CD4-positive, alpha-beta T cell (primary cell): ENCODE measurements at regions not wholly inside any gene's neighbourhood (a gene's known extent, or its start where the extent isn't known, plus 50 kb on each side); places are given as distances from the start of the nearest gene placed in this dataset.

Experiments
- ATAC-seq: fragments of 200-7000 bp; cut with Tn5 transposase; one replicate; pipeline ENCODE4 v1.10.0; 2022; ENCODE audit warnings: mild to moderate bottlenecking; ENCODE audit not compliant: poor library complexity
- CTCF ChIA-PET: fragments of 350-600 bp; sonication (Branson Sonifier 250); formaldehyde crosslinking; loops from one replicate; lab custom pipeline; 2021; ENCODE audit warnings: antibody characterized with exemption, inconsistent platforms; lab: Charles Lee
- POLR2A ChIA-PET: fragments of 350-600 bp; sonication (Branson Sonifier 250); formaldehyde crosslinking; loops from one replicate; lab custom pipeline; 2021; ENCODE audit warnings: antibody characterized with exemption, inconsistent platforms; lab: Charles Lee
- DNase-seq, 14 experiments: peaks; one replicate each; pipeline ENCODE4 v3.0.0-alpha.2; 2013 to 2020; ENCODE audit warnings: mixed read lengths in 2 of 14
- H3K27ac ChIP-seq, 2 donors: one replicate each; pipeline versions ENCODE4 v1.5.1 to v1.7.0; 2013; ENCODE audit warnings: low read length in 2 of 2, low read depth in 1 of 2, mild to moderate bottlenecking in 1 of 2
- H3K27me3 ChIP-seq, 2 experiments: 1 replicate in 1 of 2; 2 replicates in 1 of 2; pipeline versions ENCODE4 v1.6.1 to v1.7.0; 2013; ENCODE audit warnings: low read length in 2 of 2, control low read depth in 1 of 2, mild to moderate bottlenecking in 1 of 2, moderate library complexity in 1 of 2; ENCODE audit not compliant: insufficient read depth in 2 of 2, control insufficient read depth in 1 of 2
- H3K36me3 ChIP-seq: one replicate; pipeline ENCODE4 v1.6.1; 2013; ENCODE audit warnings: low read length, control low read depth; ENCODE audit not compliant: insufficient read depth
- H3K4me1 ChIP-seq: one replicate; pipeline ENCODE4 v1.6.1; 2013; ENCODE audit warnings: low read length, control low read depth; ENCODE audit not compliant: insufficient read depth
- H3K4me3 ChIP-seq: one replicate; pipeline ENCODE4 v1.5.1; 2013; ENCODE audit warnings: mild to moderate bottlenecking, low read length, moderate library complexity
- H3K9me3 ChIP-seq, 2 experiments: 1 replicate in 1 of 2; 2 replicates in 1 of 2; pipeline versions ENCODE4 v1.6.1 to v1.7.0; 2013; ENCODE audit warnings: low read length in 2 of 2, mild to moderate bottlenecking in 2 of 2, control low read depth in 1 of 2, moderate library complexity in 1 of 2; ENCODE audit not compliant: control insufficient read depth in 1 of 2, insufficient read depth in 1 of 2
- H3K27ac Mint-ChIP-seq: one replicate; pipeline ENCODE4 v1.8.0; 2020; ENCODE audit warnings: mixed read lengths
- H3K27me3 Mint-ChIP-seq: one replicate; pipeline ENCODE4 v1.8.0; 2021; ENCODE audit warnings: mixed read lengths
- H3K36me3 Mint-ChIP-seq: one replicate; pipeline ENCODE4 v1.8.0; 2021; ENCODE audit warnings: low read depth, mixed read lengths
- H3K4me1 Mint-ChIP-seq: one replicate; pipeline ENCODE4 v1.8.0; 2021; ENCODE audit warnings: low read depth, mixed read lengths
- H3K4me3 Mint-ChIP-seq: one replicate; pipeline ENCODE4 v1.8.0; 2020; ENCODE audit warnings: mild to moderate bottlenecking, mixed read lengths
- H3K9me3 Mint-ChIP-seq: one replicate; pipeline ENCODE4 v1.8.0; 2020; ENCODE audit warnings: mixed read lengths
- CTCF ChIP-seq: fragments of 200-600 bp; IDR thresholded peaks from one replicate; pipeline ENCODE4 v1.8.0; 2022; ENCODE audit warnings: antibody characterized with exemption, mild to moderate bottlenecking
- intact Hi-C, 2 experiments: fragments of 100-400 bp; cut with DNase I in 1 of 2; cut with micrococcal nuclease in 1 of 2; formaldehyde crosslinking; loops; one replicate each; pipeline versions ENCODE4 v1.15.1 to v1.9.0; 2023 to 2025; cut with DNase I, micrococcal nuclease

GRCh38 chr4:24282446-24282845, 301.9 kb downstream of the DHX15 start:
- Histone ChIP-seq H3K4me3 (no peak overlapping the region), H3K4me1 (no peaks in the 10 kb centered on the region), H3K9me3 (peaks cover 0 to 5% of the 10 kb centered on the region in 2 experiments), H3K36me3 (no peaks in the 10 kb centered on the region), H3K27me3 (no peaks in the 10 kb centered on the region), H3K27ac (no peak overlapping the region)
- no peak for DNase-seq
- no peaks in the 10 kb centered on the region for H3K36me3 Mint-ChIP-seq
- H3K4me3 Mint-ChIP-seq, result no peak overlapping the region
- H3K27me3 Mint-ChIP-seq, result peaks cover 4% of the 10 kb centered on the region
- H3K27ac Mint-ChIP-seq, result no peak overlapping the region
- intact Hi-C loops, result no loop called here
- peaks cover 4% of the 10 kb centered on the region for H3K9me3 Mint-ChIP-seq
- no peak for ATAC-seq
- TF ChIP-seq CTCF, result no peak
- H3K4me1 Mint-ChIP-seq, result no peaks in the 10 kb centered on the region
- CTCF ChIA-PET, result no interaction called here
- POLR2A ChIA-PET, result no interaction called here

GRCh38 chr4:24279911-24280375, 304.4 kb downstream of the DHX15 start:
- POLR2A ChIA-PET, result no interaction called here
- intact Hi-C loops, result no loop called here
- Mint-ChIP-seq H3K4me1 (no peaks in the 10 kb centered on the region), H3K27ac (no peak overlapping the region), H3K36me3 (no peaks in the 10 kb centered on the region), H3K4me3 (no peak overlapping the region), H3K27me3 (peaks cover 8% of the 10 kb centered on the region), H3K9me3 (no peaks in the 10 kb centered on the region)
- Histone ChIP-seq H3K4me3 (no peak overlapping the region), H3K27me3 (no peaks in the 10 kb centered on the region), H3K4me1 (no peaks in the 10 kb centered on the region), H3K9me3 (peaks cover 0 to 5% of the 10 kb centered on the region in 2 experiments), H3K27ac (no peak overlapping the region), H3K36me3 (no peaks in the 10 kb centered on the region)
- CTCF ChIA-PET, result no interaction called here
- DNase-seq (no peak), ATAC-seq (no peak)
- no peak for TF ChIP-seq CTCF

GRCh38 chr4:24279469-24279868, 304.9 kb downstream of the DHX15 start:
- intact Hi-C loops, result no loop called here
- Histone ChIP-seq H3K27me3 (no peaks in the 10 kb centered on the region), H3K27ac (no peak overlapping the region), H3K9me3 (peaks cover 0 to under 1% of the 10 kb centered on the region in 2 experiments), H3K4me1 (no peaks in the 10 kb centered on the region), H3K4me3 (no peak overlapping the region), H3K36me3 (no peaks in the 10 kb centered on the region)
- no peak for ATAC-seq
- DNase-seq, result no peak
- Mint-ChIP-seq H3K27ac (no peak overlapping the region), H3K27me3 (peaks cover 8% of the 10 kb centered on the region), H3K4me3 (no peak overlapping the region), H3K36me3 (no peaks in the 10 kb centered on the region), H3K9me3 (no peaks in the 10 kb centered on the region), H3K4me1 (no peaks in the 10 kb centered on the region)
- ChIA-PET CTCF (no interaction called here), POLR2A (no interaction called here)
- TF ChIP-seq CTCF, result no peak
